Left ventricle myocardium inferior (tissue), 1 donor: ENCODE measurements at regions not wholly inside any gene's neighbourhood (a gene's known extent, or its start where the extent isn't known, plus 50 kb on each side); places are given as distances from the start of the nearest gene placed in this dataset.
"Not testable (repeated sequence)": the region's sequence is repeated elsewhere in the genome, so short reads cannot be mapped to it uniquely, and the experiment has no call there.

Experiments
- DNase-seq: peaks from one replicate; pipeline ENCODE4 v3.0.0-alpha.2; 2020
- H3K27ac ChIP-seq: fragments of 200-600 bp; replicated peaks from 2 replicates; pipeline ENCODE4 v1.8.0; 2021
- H3K27me3 ChIP-seq: fragments of 200-600 bp; 2 replicates; pipeline ENCODE4 v1.8.0; 2021; ENCODE audit warnings: low read depth
- H3K36me3 ChIP-seq: fragments of 200-600 bp; 2 replicates; pipeline ENCODE4 v1.8.0; 2021
- H3K4me1 ChIP-seq: fragments of 200-600 bp; 2 replicates; pipeline ENCODE4 v1.8.0; 2021
- H3K4me3 ChIP-seq: fragments of 200-600 bp; 2 replicates; pipeline ENCODE4 v1.8.0; 2021; ENCODE audit warnings: mild to moderate bottlenecking, moderate library complexity
- H3K9me3 ChIP-seq: fragments of 200-600 bp; replicated peaks from 2 replicates; pipeline ENCODE4 v1.8.0; 2021
- intact Hi-C: fragments of 100-400 bp; cut with micrococcal nuclease; formaldehyde crosslinking; loops from one replicate; pipeline ENCODE4 v1.11.0; 2022
- TF ChIP-seq, protein P1 (sequence below): fragments of 200-600 bp; IDR thresholded peaks from 2 replicates; pipeline ENCODE4 v1.8.0; 2021; ENCODE audit warnings: antibody characterized with exemption, mild to moderate bottlenecking, borderline replicate concordance
- donor health status: DM: no; HTN: yes; CAD: no; lungs with severe emphysema.

DNA sequence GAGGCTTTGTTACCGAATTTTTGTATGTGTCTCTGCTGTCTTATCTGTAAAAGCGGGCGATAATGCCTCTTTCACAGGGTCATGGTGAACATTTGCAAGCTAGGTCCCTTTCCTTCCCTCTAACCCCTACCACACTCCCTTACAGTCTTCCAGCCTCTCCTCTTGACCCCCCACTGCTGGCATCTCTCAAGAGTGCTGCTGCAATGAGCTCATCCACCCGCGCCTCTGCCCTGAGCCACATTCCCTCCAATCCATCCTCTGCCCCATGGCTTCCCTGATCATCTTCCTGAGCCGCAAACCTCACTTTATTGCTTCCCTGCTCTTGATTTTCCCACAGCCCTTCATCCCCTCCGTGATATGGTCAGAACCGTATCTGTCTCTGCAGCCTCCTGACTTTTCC lies 343.6 kb downstream of the BCL11B start:
- peaks cover 25% of the 10 kb centered on the region for H3K27me3 ChIP-seq
- no peak for DNase-seq
- TF ChIP-seq, protein P1, sequence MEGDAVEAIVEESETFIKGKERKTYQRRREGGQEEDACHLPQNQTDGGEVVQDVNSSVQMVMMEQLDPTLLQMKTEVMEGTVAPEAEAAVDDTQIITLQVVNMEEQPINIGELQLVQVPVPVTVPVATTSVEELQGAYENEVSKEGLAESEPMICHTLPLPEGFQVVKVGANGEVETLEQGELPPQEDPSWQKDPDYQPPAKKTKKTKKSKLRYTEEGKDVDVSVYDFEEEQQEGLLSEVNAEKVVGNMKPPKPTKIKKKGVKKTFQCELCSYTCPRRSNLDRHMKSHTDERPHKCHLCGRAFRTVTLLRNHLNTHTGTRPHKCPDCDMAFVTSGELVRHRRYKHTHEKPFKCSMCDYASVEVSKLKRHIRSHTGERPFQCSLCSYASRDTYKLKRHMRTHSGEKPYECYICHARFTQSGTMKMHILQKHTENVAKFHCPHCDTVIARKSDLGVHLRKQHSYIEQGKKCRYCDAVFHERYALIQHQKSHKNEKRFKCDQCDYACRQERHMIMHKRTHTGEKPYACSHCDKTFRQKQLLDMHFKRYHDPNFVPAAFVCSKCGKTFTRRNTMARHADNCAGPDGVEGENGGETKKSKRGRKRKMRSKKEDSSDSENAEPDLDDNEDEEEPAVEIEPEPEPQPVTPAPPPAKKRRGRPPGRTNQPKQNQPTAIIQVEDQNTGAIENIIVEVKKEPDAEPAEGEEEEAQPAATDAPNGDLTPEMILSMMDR = no peak
- no peaks in the 10 kb centered on the region for H3K9me3 ChIP-seq
- intact Hi-C loops = no loop called here
- H3K27ac ChIP-seq = no peak overlapping the region
- H3K4me3 ChIP-seq = no peak overlapping the region
- no peaks in the 10 kb centered on the region for H3K36me3 ChIP-seq
- H3K4me1 ChIP-seq = no peaks in the 10 kb centered on the region

DNA sequence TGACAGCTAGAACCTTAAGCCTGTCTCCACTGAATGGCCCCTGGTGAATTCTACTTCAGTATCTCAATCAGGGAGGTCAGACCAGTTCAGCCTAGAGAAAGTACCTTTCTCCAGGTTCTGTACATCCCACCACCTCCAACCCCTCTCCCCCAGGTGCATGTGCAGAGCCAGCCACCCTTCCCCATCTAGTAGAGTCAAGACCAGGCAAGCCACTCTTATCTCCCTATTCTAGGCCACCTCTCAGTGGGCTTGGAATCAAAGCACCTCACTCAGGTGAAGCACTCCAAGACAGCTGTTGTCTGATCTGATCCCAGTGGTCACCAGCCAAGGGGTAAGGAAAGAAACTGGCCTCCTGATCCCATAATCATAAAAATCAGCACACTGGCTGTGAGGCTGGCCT lies 340.9 kb downstream of the BCL11B start:
- no peaks in the 10 kb centered on the region for H3K4me1 ChIP-seq
- no peaks in the 10 kb centered on the region for H3K9me3 ChIP-seq
- peaks cover 45% of the 10 kb centered on the region for H3K27me3 ChIP-seq
- TF ChIP-seq, protein P1 = no peak
- intact Hi-C loops = no loop called here
- H3K4me3 ChIP-seq = no peak overlapping the region
- no peak overlapping the region for H3K27ac ChIP-seq
- H3K36me3 ChIP-seq = no peaks in the 10 kb centered on the region
- DNase-seq = no peak

DNA sequence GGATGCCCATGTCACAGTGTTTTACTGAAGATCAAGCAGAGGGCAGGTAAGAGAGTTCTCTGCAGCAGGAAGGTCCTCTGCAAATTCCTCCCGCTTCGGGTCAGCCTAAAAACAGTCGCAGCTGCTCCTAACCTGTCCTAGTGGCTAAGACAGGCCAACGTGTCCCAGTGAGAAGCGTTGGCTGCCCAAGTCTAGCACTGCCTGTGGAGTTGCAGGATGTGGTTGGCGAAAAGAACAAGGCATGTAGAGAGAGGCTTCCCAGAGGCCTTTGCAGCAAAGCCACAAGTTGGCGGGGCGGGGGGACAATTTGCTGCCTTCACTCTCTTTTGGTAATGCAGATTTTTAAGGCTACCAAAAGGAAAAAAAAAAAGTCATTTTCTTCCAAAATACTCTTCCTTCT lies 340.1 kb downstream of the BCL11B start:
- no peaks in the 10 kb centered on the region for H3K4me1 ChIP-seq
- no peaks in the 10 kb centered on the region for H3K36me3 ChIP-seq
- H3K27ac ChIP-seq = no peak overlapping the region
- no peak overlapping the region for H3K4me3 ChIP-seq
- peaks cover 52% of the 10 kb centered on the region for H3K27me3 ChIP-seq
- H3K9me3 ChIP-seq = no peaks in the 10 kb centered on the region
- TF ChIP-seq, protein P1 = no peak
- DNase-seq = no peak
- intact Hi-C loops = no loop called here

DNA sequence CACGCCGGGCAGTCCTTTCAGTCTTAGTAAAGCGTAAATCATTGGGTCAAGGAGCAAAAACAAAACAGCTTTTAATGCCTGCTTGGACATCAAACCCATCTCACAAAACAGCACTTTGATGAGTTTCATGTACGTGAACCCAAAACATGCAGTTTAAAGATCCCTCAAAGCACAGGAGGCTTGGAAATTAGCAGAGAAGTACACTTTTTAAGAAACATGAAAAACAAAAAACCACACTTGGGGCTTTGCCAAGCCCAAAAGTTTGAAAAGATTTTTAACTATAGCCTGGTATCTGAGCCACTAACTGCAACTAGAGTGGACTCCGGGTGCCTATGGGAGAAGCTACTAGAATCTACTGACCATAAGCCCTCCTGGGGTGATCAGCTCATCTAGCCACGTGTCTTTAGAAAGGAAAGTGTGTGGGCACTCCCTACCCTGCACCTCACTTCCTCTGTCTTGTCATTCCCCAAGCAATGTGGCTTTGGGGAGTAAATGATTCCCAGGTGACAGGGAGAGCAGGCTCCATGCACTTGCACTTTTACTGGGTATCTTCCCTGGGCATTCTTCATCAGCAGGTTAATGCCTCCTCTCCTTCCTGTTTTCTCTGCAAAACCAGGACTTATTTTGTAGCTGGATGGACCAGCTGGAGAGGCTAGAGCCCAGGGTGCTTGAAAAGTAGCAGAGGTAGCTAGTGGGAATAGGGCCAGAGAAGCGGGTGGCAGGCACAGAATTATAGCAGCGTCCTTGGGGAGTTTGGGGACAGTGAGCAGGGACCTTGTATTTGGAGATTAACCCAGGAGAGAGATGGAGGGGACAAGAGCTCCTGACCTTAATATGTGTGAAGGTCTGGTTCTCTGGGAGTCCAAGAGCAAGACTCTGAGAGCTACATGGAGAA lies 339.3 kb downstream of the BCL11B start:
- TF ChIP-seq, protein P1 = no peak
- Histone ChIP-seq H3K4me3 (no peak overlapping the region), H3K4me1 (no peaks in the 10 kb centered on the region), H3K36me3 (no peaks in the 10 kb centered on the region), H3K27me3 (peaks cover 59% of the 10 kb centered on the region), H3K9me3 (no peaks in the 10 kb centered on the region), H3K27ac (no peak overlapping the region)
- DNase-seq = no peak
- intact Hi-C loops = no loop called here

DNA sequence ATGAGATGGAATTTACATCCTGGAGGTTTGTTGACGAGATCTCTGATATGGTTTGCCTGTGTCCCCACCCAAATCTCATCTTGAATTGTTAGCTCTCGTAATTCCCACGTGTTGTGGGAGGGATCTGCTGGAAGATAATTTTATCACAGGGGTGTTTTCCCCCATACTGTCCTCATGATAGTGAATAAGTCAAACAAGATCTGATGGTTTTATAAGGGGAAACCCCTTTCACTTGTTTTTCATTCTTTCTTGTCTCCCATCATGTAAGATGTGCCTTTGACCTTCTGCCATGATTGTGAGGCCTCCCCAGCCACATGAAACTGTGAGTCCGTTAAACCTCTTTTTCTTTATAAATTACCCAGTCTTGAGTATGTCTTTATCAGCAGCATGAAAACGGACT lies 337.4 kb downstream of the BCL11B start:
- H3K9me3 ChIP-seq, H3K27ac ChIP-seq, DNase-seq, H3K36me3 ChIP-seq, H3K4me1 ChIP-seq, intact Hi-C loops, H3K4me3 ChIP-seq: not testable (repeated sequence)
- peaks cover 62% of the 10 kb centered on the region for H3K27me3 ChIP-seq

DNA sequence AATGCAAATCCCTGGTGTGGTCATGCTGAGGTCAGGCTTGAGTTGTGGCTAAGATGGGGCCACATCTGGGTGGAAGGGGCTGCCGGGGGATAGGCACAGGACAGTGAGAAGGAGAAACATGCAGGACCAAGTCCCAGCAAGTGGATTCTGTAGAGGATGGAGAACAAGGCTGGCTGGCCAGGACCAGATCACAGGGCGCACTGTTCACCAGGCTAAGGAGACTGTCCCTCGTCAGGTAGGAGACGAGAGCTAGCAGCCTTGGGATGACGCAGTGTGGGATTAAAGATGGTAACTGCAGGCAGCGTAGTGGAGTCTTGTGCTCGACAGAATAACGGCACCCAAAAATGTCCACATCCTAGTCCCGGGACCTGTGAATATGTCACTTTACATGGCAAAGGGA lies 336.1 kb downstream of the BCL11B start:
- H3K36me3 ChIP-seq = no peaks in the 10 kb centered on the region
- H3K9me3 ChIP-seq = no peaks in the 10 kb centered on the region
- no peaks in the 10 kb centered on the region for H3K4me1 ChIP-seq
- TF ChIP-seq, protein P1 = no peak
- no peak for DNase-seq
- intact Hi-C loops = no loop called here
- no peak overlapping the region for H3K27ac ChIP-seq
- no peak overlapping the region for H3K4me3 ChIP-seq
- H3K27me3 ChIP-seq = peaks cover 65% of the 10 kb centered on the region
